HG03196 (cell line): ENCODE measurements at regions not wholly inside any gene's neighbourhood (a gene's known extent, or its start where the extent isn't known, plus 50 kb on each side); places are given as distances from the start of the nearest gene placed in this dataset.

ENCODE experiments used
- ATAC-seq: cut with Tn5 transposase; IDR thresholded peaks from one replicate; pipeline ENCODE4 v1.9.1; 2021; ENCODE audit not compliant: unreplicated experiment

- ATAC-seq, result no peak
Observed at GRCh38 chrX:39750256-39750790, 347.4 kb downstream of the BCOR start.

- no peak for ATAC-seq
Observed at GRCh38 chrX:39750848-39751247, 346.9 kb downstream of the BCOR start.

- ATAC-seq, result no peak
Observed at GRCh38 chrX:39752815-39753214, 344.9 kb downstream of the BCOR start.

GRCh38 chrX:39753293-39753996, 344.3 kb downstream of the BCOR start:
- ATAC-seq, result no peak

GRCh38 chrX:39755143-39756032, 342.4 kb downstream of the BCOR start:
- ATAC-seq, result no peak

GRCh38 chrX:39756086-39756883, 341.5 kb downstream of the BCOR start:
- no peak for ATAC-seq

GRCh38 chrX:39757971-39758370, 339.8 kb downstream of the BCOR start:
- no peak for ATAC-seq

GRCh38 chrX:39758791-39759525, 338.8 kb downstream of the BCOR start:
- no peak for ATAC-seq

- no peak for ATAC-seq
Observed at GRCh38 chrX:39759526-39760224, 338.1 kb downstream of the BCOR start.

GRCh38 chrX:39760930-39761329, 336.8 kb downstream of the BCOR start:
- no peak for ATAC-seq

GRCh38 chrX:39762266-39762841, 335.4 kb downstream of the BCOR start:
- ATAC-seq, result no peak

GRCh38 chrX:39764441-39764914, 333.3 kb downstream of the BCOR start:
- ATAC-seq, result no peak

GRCh38 chrX:39765327-39765726, 332.4 kb downstream of the BCOR start:
- no peak for ATAC-seq

- no peak for ATAC-seq
Observed at GRCh38 chrX:39766085-39766726, 331.6 kb downstream of the BCOR start.

- no peak for ATAC-seq
Observed at GRCh38 chrX:39766855-39767254, 330.9 kb downstream of the BCOR start.

- ATAC-seq, result no peak
Observed at GRCh38 chrX:39767446-39767845, 330.3 kb downstream of the BCOR start.

- no peak for ATAC-seq
Observed at GRCh38 chrX:39769748-39770147, 328.0 kb downstream of the BCOR start.

GRCh38 chrX:39771089-39771488, 326.7 kb downstream of the BCOR start:
- no peak for ATAC-seq
